Astrocyte (in vitro differentiated cells and primary cell): ENCODE measurements at regions not wholly inside any gene's neighbourhood (a gene's known extent, or its start where the extent isn't known, plus 50 kb on each side); places are given as distances from the start of the nearest gene placed in this dataset.

Experiments
- DNase-seq: peaks from one replicate; pipeline ENCODE4 v3.0.0-alpha.2; 2010; ENCODE audit warnings: low read depth
- FAIRE-seq: peaks from 2 replicates; lab custom pipeline; 2011; peaks lifted over from hg19 to GRCh38; lab: Jason Lieb, UNC
- H2AFZ ChIP-seq: 2 replicates; pipeline ENCODE4 v1.6.0; 2012; ENCODE audit warnings: low read depth, low read length, inconsistent platforms
- H3K27ac ChIP-seq: 2 replicates; pipeline ENCODE4 v1.5.1; 2011; ENCODE audit warnings: low read depth, low read length, inconsistent platforms
- H3K27me3 ChIP-seq: 2 replicates; pipeline ENCODE4 v1.6.0; 2011; ENCODE audit warnings: low read length, inconsistent platforms; ENCODE audit not compliant: insufficient read depth
- H3K36me3 ChIP-seq: 2 replicates; pipeline ENCODE4 v1.5.1; 2011; ENCODE audit warnings: low read length, inconsistent platforms; ENCODE audit not compliant: insufficient read depth
- H3K4me1 ChIP-seq: 2 replicates; pipeline ENCODE4 v1.5.1; 2011; ENCODE audit warnings: low read length, inconsistent platforms; ENCODE audit not compliant: insufficient read depth
- H3K4me2 ChIP-seq: 2 replicates; pipeline ENCODE4 v1.6.0; 2012; ENCODE audit warnings: low read length, inconsistent platforms
- H3K4me3 ChIP-seq: 2 replicates; pipeline ENCODE4 v1.5.1; 2011; ENCODE audit warnings: low read depth, mild to moderate bottlenecking, low read length, inconsistent platforms; ENCODE audit not compliant: insufficient read depth
- H3K79me2 ChIP-seq: 2 replicates; pipeline ENCODE4 v1.6.0; 2012; ENCODE audit warnings: mild to moderate bottlenecking, low read length, inconsistent platforms; ENCODE audit not compliant: insufficient read depth
- H3K9ac ChIP-seq: 2 replicates; pipeline ENCODE4 v1.6.0; 2012; ENCODE audit warnings: mild to moderate bottlenecking, low read length, inconsistent platforms
- H3K9me3 ChIP-seq: 2 replicates; pipeline ENCODE4 v1.5.1; 2012; ENCODE audit warnings: low read depth, mild to moderate bottlenecking, low read length, inconsistent platforms; ENCODE audit not compliant: insufficient read depth
- H4K20me1 ChIP-seq: 2 replicates; pipeline ENCODE4 v1.6.0; 2012; ENCODE audit warnings: low read length, inconsistent platforms; ENCODE audit not compliant: insufficient read depth
- H3K27ac Mint-ChIP-seq: one replicate; pipeline ENCODE4 v1.8.0; 2021; ENCODE audit warnings: mild to moderate bottlenecking, mixed read lengths; ENCODE audit not compliant: unreplicated experiment
- H3K27me3 Mint-ChIP-seq: one replicate; pipeline ENCODE4 v1.8.0; 2021; ENCODE audit warnings: low read depth, mixed read lengths; ENCODE audit not compliant: unreplicated experiment
- H3K36me3 Mint-ChIP-seq: one replicate; pipeline ENCODE4 v1.8.0; 2021; ENCODE audit warnings: low read depth, mixed read lengths; ENCODE audit not compliant: unreplicated experiment
- H3K4me1 Mint-ChIP-seq: one replicate; pipeline ENCODE4 v1.8.0; 2021; ENCODE audit warnings: low read depth, mixed read lengths; ENCODE audit not compliant: unreplicated experiment
- H3K4me3 Mint-ChIP-seq: one replicate; pipeline ENCODE4 v1.8.0; 2021; ENCODE audit warnings: mild to moderate bottlenecking, moderate library complexity, mixed read lengths; ENCODE audit not compliant: unreplicated experiment
- H3K9me3 Mint-ChIP-seq: one replicate; pipeline ENCODE4 v1.8.0; 2021; ENCODE audit warnings: mild to moderate bottlenecking, mixed read lengths; ENCODE audit not compliant: unreplicated experiment
- CTCF ChIP-seq: IDR thresholded peaks from 2 replicates; pipeline ENCODE4 v1.5.1; 2011; ENCODE audit warnings: low read depth, mild to moderate bottlenecking, inconsistent platforms, low read length, moderate library complexity; ENCODE audit not compliant: insufficient read depth
- EZH2 ChIP-seq: IDR thresholded peaks from 2 replicates; pipeline ENCODE4 v1.6.1; 2012; ENCODE audit warnings: mild to moderate bottlenecking, low read length, inconsistent platforms; ENCODE audit not compliant: insufficient read depth

GRCh38 chr5:63286724-63287123 lies 675.5 kb downstream of the HTR1A start:
- Mint-ChIP-seq H3K4me3 (no peak overlapping the region), H3K4me1 (no peaks in the 10 kb centered on the region), H3K27ac (no peak overlapping the region), H3K36me3 (no peaks in the 10 kb centered on the region), H3K9me3 (peaks cover 3% of the 10 kb centered on the region), H3K27me3 (no peaks in the 10 kb centered on the region)
- H3K79me2 ChIP-seq, result no peaks in the 10 kb centered on the region
- H3K27me3 ChIP-seq, result no peaks in the 10 kb centered on the region
- DNase-seq, result no peak
- no peak overlapping the region for H3K4me2 ChIP-seq
- no peaks in the 10 kb centered on the region for H3K36me3 ChIP-seq
- H3K4me1 ChIP-seq, result no peaks in the 10 kb centered on the region
- H3K27ac ChIP-seq, result no peak overlapping the region
- H4K20me1 ChIP-seq, result no peaks in the 10 kb centered on the region
- no peak for TF ChIP-seq CTCF
- no peak for TF ChIP-seq EZH2
- no peak overlapping the region for H3K4me3 ChIP-seq
- no peak for FAIRE-seq
- no peak overlapping the region for H3K9ac ChIP-seq
- no peak overlapping the region for H2AFZ ChIP-seq
- H3K9me3 ChIP-seq, result no peaks in the 10 kb centered on the region

GRCh38 chr5:63263411-63263810 lies 684.8 kb downstream of the LRRC70 start:
- Histone ChIP-seq H3K4me2 (no peak overlapping the region), H4K20me1 (no peaks in the 10 kb centered on the region), H3K4me3 (no peak overlapping the region), H3K27me3 (no peaks in the 10 kb centered on the region), H3K36me3 (no peaks in the 10 kb centered on the region), H3K4me1 (peaks cover 5% of the 10 kb centered on the region), H3K79me2 (no peaks in the 10 kb centered on the region), H3K9ac (no peak overlapping the region), H3K27ac (no peak overlapping the region), H2AFZ (no peak overlapping the region), H3K9me3 (no peaks in the 10 kb centered on the region)
- no peak overlapping the region for H3K27ac Mint-ChIP-seq
- TF ChIP-seq EZH2 (no peak), CTCF (no peak)
- H3K4me3 Mint-ChIP-seq, result no peak overlapping the region
- DNase-seq (no peak), FAIRE-seq (no peak)
- no peaks in the 10 kb centered on the region for H3K36me3 Mint-ChIP-seq
- H3K9me3 Mint-ChIP-seq, result no peaks in the 10 kb centered on the region
- H3K4me1 Mint-ChIP-seq, result peaks cover 15% of the 10 kb centered on the region
- H3K27me3 Mint-ChIP-seq, result no peaks in the 10 kb centered on the region

GRCh38 chr5:63262185-63262981 lies 683.8 kb downstream of the LRRC70 start:
- no peaks in the 10 kb centered on the region for H3K9me3 ChIP-seq
- peaks cover 5% of the 10 kb centered on the region for H3K4me1 ChIP-seq
- H2AFZ ChIP-seq, result peak overlapping the region; percentile 38
- no peaks in the 10 kb centered on the region for H3K27me3 ChIP-seq
- no peaks in the 10 kb centered on the region for H4K20me1 ChIP-seq
- peak; percentile 94 for FAIRE-seq
- no peaks in the 10 kb centered on the region for H3K27me3 Mint-ChIP-seq
- DNase-seq, result peak; percentile 42
- H3K4me3 Mint-ChIP-seq, result no peak overlapping the region
- no peaks in the 10 kb centered on the region for H3K79me2 ChIP-seq
- peak overlapping the region; percentile 44 for H3K4me2 ChIP-seq
- peak overlapping the region; percentile 82 for H3K27ac Mint-ChIP-seq
- H3K9ac ChIP-seq, result no peak overlapping the region
- no peak overlapping the region for H3K27ac ChIP-seq
- H3K4me1 Mint-ChIP-seq, result peaks cover 15% of the 10 kb centered on the region
- H3K9me3 Mint-ChIP-seq, result no peaks in the 10 kb centered on the region
- TF ChIP-seq CTCF (no peak), EZH2 (no peak)
- no peaks in the 10 kb centered on the region for H3K36me3 ChIP-seq
- no peak overlapping the region for H3K4me3 ChIP-seq
- no peaks in the 10 kb centered on the region for H3K36me3 Mint-ChIP-seq
